ENCODE measurements at regions not wholly inside any gene's neighbourhood (a gene's known extent, or its start where the extent isn't known, plus 50 kb on each side); places are given as distances from the start of the nearest gene placed in this dataset.

DNA sequence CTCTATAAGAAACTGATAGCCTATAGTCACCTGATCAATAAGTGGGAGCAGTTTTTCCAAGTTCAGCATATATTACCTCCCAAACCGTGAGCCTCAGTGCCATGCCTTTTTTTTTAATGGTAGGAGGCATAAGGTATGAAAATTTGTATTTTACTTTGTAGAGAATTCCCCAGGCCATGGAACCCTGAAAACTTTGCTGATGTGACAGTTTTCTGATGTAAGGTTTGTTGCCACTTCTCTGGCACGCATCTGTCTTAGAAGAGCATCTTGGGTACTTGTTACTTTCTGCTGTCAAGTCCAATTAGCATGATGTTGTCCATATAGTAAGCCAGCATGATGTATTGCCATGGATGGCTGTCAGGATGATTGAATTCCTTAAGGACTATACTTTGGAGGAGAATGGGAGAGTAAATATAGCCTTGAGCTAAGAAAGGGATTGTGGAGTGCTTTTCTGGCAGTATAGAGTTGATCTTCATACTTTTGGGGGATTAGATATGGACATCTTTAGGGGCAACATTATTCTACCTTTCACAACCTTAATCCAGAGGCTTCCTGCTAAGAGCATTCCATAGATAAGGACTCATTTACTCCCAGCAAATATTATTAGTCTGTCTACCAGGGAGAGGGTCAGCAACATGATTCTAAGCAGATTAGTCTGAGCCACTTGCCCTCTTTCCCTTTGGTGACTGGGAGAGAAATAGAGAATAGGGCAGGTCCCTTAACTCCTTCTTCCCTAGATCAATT lies 389.6 kb downstream of the YTHDC2 start:
- TF ChIP-seq POLR2AphosphoS5 (IDR thresholded peaks at IDR 0.05; ENCODE audit: low read depth) (no peak), GABPA (IDR thresholded peaks at IDR 0.05; ENCODE audit: low read depth) (no peak), SPI1 (IDR thresholded peaks at IDR 0.05; ENCODE audit: borderline replicate concordance, low read depth) (no peak)
- TF ChIP-seq, protein P1, sequence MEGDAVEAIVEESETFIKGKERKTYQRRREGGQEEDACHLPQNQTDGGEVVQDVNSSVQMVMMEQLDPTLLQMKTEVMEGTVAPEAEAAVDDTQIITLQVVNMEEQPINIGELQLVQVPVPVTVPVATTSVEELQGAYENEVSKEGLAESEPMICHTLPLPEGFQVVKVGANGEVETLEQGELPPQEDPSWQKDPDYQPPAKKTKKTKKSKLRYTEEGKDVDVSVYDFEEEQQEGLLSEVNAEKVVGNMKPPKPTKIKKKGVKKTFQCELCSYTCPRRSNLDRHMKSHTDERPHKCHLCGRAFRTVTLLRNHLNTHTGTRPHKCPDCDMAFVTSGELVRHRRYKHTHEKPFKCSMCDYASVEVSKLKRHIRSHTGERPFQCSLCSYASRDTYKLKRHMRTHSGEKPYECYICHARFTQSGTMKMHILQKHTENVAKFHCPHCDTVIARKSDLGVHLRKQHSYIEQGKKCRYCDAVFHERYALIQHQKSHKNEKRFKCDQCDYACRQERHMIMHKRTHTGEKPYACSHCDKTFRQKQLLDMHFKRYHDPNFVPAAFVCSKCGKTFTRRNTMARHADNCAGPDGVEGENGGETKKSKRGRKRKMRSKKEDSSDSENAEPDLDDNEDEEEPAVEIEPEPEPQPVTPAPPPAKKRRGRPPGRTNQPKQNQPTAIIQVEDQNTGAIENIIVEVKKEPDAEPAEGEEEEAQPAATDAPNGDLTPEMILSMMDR (IDR thresholded peaks at IDR 0.05; ENCODE audit: insufficient read depth, low read length), result no peak
- TF ChIP-seq, protein P2, sequence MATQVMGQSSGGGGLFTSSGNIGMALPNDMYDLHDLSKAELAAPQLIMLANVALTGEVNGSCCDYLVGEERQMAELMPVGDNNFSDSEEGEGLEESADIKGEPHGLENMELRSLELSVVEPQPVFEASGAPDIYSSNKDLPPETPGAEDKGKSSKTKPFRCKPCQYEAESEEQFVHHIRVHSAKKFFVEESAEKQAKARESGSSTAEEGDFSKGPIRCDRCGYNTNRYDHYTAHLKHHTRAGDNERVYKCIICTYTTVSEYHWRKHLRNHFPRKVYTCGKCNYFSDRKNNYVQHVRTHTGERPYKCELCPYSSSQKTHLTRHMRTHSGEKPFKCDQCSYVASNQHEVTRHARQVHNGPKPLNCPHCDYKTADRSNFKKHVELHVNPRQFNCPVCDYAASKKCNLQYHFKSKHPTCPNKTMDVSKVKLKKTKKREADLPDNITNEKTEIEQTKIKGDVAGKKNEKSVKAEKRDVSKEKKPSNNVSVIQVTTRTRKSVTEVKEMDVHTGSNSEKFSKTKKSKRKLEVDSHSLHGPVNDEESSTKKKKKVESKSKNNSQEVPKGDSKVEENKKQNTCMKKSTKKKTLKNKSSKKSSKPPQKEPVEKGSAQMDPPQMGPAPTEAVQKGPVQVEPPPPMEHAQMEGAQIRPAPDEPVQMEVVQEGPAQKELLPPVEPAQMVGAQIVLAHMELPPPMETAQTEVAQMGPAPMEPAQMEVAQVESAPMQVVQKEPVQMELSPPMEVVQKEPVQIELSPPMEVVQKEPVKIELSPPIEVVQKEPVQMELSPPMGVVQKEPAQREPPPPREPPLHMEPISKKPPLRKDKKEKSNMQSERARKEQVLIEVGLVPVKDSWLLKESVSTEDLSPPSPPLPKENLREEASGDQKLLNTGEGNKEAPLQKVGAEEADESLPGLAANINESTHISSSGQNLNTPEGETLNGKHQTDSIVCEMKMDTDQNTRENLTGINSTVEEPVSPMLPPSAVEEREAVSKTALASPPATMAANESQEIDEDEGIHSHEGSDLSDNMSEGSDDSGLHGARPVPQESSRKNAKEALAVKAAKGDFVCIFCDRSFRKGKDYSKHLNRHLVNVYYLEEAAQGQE (IDR thresholded peaks at IDR 0.05; ENCODE audit: insufficient replicate concordance, low read depth), result no peak

Measured in HL-60 (cell line).